Epithelial cell of esophagus (primary cell): ENCODE measurements at regions not wholly inside any gene's neighbourhood (a gene's known extent, or its start where the extent isn't known, plus 50 kb on each side); places are given as distances from the start of the nearest gene placed in this dataset.

ENCODE experiments used
- DNase-seq: peaks from one replicate; pipeline ENCODE4 v3.0.0; 2010; ENCODE audit warnings: low read depth
- H3K4me3 ChIP-seq: 2 replicates; pipeline ENCODE4 v1.5.1; 2011; ENCODE audit warnings: mild to moderate bottlenecking, low read length, control low read depth
- TF ChIP-seq, protein P1 (sequence below): IDR thresholded peaks from 2 replicates; pipeline ENCODE4 v1.5.1; 2011; ENCODE audit warnings: low read depth, mild to moderate bottlenecking, low read length, control low read depth, inconsistent platforms; ENCODE audit not compliant: insufficient read depth; ENCODE audit errors: missing control alignments

DNA sequence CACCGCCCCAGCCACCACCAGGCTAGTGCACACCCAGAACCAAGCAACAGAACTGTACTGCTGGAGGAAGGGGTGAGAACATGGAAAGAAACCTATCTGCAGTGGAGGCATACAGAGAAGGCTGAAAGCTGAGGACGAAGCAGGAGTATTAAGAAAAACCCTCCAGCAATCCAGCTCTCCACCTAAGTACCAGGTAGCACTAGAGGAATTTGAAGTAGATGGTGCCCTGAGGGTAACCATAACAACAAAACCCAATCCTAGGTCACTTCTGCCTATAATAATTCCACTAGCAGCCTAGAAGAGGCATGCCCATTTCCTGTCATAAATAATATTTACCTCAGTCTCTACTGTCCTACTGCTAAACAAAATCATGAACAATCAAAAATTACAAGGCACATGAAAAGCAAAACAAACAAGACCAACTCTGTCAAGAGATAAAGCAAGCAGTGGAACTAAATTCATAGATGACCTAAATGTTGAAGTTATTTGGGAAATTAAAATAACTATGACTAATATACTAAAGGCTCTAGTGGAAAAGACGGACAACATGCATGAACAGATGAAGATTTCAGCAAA lies 51.1 kb downstream of the HYCC1 start:
- no peak for DNase-seq
- no peak overlapping the region for H3K4me3 ChIP-seq
- TF ChIP-seq, protein P1, sequence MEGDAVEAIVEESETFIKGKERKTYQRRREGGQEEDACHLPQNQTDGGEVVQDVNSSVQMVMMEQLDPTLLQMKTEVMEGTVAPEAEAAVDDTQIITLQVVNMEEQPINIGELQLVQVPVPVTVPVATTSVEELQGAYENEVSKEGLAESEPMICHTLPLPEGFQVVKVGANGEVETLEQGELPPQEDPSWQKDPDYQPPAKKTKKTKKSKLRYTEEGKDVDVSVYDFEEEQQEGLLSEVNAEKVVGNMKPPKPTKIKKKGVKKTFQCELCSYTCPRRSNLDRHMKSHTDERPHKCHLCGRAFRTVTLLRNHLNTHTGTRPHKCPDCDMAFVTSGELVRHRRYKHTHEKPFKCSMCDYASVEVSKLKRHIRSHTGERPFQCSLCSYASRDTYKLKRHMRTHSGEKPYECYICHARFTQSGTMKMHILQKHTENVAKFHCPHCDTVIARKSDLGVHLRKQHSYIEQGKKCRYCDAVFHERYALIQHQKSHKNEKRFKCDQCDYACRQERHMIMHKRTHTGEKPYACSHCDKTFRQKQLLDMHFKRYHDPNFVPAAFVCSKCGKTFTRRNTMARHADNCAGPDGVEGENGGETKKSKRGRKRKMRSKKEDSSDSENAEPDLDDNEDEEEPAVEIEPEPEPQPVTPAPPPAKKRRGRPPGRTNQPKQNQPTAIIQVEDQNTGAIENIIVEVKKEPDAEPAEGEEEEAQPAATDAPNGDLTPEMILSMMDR: no peak

DNA sequence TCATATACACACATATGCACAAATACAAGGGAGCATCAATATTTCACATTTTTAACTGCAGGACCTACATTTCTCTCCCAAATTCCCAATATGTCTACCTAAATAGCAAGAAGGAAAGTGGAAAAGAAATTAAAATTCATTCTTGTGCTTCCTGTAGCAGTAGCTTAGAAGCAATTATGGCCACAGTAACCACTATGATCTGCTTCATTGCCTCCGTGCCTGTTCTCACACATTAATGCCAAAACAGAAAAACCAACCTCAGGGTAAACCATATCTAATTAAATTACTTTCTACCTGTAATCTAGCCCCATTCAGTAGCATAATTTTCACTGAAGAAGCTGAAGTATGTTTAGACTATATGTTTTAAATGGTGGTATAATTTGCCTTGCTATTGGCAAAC lies 55.2 kb downstream of the HYCC1 start:
- TF ChIP-seq, protein P1: no peak
- DNase-seq: no peak
- no peak overlapping the region for H3K4me3 ChIP-seq

DNA sequence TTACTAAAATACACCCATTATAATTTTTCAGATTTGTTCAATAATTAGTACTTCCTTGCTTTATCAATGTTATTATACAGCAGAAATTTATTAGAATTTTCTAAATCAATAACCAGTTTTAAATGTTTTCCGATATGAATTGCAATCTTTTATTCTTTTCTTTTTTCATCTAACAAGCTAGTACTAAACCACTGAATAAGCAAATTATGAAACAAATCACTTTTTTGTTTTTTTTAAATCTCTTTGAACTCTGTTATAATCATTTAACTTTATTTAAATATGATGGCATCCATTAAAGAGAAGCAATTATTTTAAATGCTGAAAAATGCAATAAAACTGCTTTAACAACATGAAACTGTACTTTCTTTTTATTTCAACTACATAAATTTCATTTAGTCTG lies 59.7 kb downstream of the HYCC1 start:
- TF ChIP-seq, protein P1: no peak
- H3K4me3 ChIP-seq: no peak overlapping the region
- DNase-seq: no peak

DNA sequence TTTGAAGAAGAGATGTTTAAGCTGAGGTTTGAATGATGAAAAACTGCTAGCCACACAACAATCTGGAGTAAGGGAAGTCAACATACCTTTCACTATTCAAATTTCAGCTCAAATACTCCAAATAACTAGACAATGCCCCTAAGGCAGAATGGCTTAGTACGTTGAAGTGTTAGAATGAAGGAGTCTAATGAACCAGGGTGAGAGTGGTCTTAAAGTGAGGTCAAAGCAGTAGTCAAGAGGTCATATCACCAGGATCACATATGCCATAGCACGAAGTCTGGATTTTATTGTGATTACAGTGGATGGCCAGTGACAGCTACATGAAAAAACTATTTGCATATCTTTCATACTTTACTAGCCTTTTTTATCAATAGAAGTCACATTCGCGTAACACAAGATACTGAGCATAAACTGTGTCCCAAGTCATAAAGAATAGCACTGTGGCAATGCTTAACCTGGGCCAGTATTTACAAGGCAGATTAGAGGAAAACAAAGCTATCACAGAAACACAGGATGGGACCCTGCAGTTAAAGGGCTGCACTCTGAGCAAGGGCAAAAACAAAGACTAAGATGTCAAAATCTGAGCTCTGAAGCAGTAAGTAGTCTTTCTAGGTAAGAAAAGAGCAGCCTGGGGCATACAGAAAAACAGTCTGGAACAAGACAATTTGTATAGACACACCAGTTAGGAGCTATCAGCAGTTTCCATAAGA lies 61.5 kb downstream of the HYCC1 start:
- DNase-seq: no peak
- TF ChIP-seq, protein P1: no peak

DNA sequence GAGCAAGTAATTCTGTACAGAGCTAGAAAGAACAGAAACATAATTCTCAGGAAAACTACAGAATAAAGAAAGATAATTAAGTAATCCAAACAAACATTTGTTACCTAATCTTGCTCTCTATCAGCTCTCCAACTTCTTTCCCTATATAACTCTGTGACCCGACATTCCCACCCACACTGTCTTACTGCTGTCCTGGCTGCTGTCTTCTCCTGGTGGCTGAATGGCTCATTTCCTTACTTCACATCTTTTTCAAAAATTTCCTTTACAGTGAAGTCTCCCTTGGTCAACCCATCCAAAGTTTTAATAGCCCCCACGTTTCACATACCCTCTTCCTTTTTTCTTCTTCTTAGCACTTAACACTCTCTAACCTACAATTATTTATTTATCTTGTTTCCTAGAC lies 64.0 kb downstream of the HYCC1 start:
- TF ChIP-seq, protein P1: no peak
- no peak for DNase-seq
- no peak overlapping the region for H3K4me3 ChIP-seq

More for the DNA sequence above, 61.5 kb downstream of the HYCC1 start:
- H3K4me3 ChIP-seq: no peak overlapping the region

DNA sequence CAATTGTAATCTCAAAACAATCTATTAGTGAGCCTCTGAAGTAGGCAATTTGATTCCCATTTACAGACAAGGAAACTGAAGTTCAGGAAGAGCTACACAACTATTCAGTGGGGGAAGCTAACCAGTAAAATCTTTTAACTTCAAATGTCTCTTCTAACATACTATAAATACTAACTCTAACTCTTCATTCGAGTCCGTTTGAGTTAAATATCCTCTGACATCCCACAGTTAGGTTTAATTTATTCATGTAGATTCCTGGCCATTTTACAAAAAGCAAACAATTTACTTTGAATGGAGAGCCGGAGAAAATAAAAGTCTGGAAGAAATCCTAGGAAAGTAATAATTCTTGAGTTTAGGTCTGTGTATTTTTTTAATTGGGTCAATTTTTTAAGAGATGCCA lies 64.7 kb downstream of the HYCC1 start:
- no peak overlapping the region for H3K4me3 ChIP-seq
- TF ChIP-seq, protein P1: no peak
- DNase-seq: no peak

DNA sequence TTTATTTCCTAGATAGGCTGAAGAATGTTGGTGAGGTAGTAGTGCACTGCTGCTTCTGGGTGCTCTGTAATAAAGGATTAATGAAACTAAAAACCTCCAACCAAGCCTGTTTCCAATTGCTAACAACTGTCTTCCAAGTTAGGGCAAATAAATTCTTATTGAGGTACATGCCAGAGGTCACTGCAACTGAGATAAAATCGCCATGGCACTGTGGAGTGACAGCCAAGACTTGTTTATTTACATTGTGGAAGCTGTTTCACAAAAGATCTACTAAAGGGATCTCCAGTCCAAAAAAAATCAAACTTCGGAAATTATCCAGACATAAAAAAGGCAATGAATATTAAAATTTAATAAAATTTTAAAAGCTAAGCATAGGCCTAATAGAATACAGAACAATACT lies 65.2 kb downstream of the HYCC1 start:
- DNase-seq: no peak
- H3K4me3 ChIP-seq: no peak overlapping the region
- TF ChIP-seq, protein P1: no peak
